ENCODE measurements at regions not wholly inside any gene's neighbourhood (a gene's known extent, or its start where the extent isn't known, plus 50 kb on each side); places are given as distances from the start of the nearest gene placed in this dataset.

DNA sequence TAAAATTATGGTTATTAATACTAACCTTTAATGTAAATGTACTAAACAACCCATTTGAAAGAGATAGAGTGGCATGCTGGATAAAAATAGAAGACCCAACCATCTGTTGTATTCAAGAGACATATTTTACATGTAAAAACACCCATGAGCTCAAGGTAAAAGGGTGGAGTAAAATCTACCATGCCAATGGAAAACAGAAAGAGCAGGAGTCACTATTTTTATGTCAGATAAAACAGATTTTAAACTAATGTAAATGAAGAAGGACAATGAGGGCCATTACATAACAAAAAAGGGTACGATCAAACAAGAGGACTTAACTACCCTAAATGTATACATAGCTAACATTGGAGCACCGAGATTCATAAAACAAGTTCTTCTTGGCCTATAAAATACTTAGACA, 66.3 kb downstream of the ITM2A start:
- TF ChIP-seq, protein P1, sequence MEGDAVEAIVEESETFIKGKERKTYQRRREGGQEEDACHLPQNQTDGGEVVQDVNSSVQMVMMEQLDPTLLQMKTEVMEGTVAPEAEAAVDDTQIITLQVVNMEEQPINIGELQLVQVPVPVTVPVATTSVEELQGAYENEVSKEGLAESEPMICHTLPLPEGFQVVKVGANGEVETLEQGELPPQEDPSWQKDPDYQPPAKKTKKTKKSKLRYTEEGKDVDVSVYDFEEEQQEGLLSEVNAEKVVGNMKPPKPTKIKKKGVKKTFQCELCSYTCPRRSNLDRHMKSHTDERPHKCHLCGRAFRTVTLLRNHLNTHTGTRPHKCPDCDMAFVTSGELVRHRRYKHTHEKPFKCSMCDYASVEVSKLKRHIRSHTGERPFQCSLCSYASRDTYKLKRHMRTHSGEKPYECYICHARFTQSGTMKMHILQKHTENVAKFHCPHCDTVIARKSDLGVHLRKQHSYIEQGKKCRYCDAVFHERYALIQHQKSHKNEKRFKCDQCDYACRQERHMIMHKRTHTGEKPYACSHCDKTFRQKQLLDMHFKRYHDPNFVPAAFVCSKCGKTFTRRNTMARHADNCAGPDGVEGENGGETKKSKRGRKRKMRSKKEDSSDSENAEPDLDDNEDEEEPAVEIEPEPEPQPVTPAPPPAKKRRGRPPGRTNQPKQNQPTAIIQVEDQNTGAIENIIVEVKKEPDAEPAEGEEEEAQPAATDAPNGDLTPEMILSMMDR (IDR thresholded peaks at IDR 0.05), result no peak
- TF ChIP-seq POLR2A (IDR thresholded peaks at IDR 0.05), result no peak
